H9 (cell line): ENCODE measurements at regions not wholly inside any gene's neighbourhood (a gene's known extent, or its start where the extent isn't known, plus 50 kb on each side); places are given as distances from the start of the nearest gene placed in this dataset.

Experiments
- DNase-seq: peaks from one replicate; pipeline ENCODE4 v3.0.0-alpha.2; 2017
- H2AFZ ChIP-seq: one replicate; pipeline ENCODE4 v1.6.1; 2013; ENCODE audit warnings: mild to moderate bottlenecking, low read length, control low read depth, moderate library complexity
- H2AK5ac ChIP-seq: 2 replicates; pipeline ENCODE4 v1.6.1; 2013; ENCODE audit warnings: low read length, control low read depth, mixed read lengths; ENCODE audit not compliant: insufficient read length
- H2BK120ac ChIP-seq: one replicate; pipeline ENCODE4 v1.6.1; 2013; ENCODE audit warnings: low read depth, mild to moderate bottlenecking, low read length, control low read depth, inconsistent platforms; ENCODE audit not compliant: poor library complexity, severe bottlenecking
- H2BK12ac ChIP-seq: 2 replicates; pipeline ENCODE4 v1.6.1; 2013; ENCODE audit warnings: low read length, control low read depth, mixed read lengths, low read depth; ENCODE audit not compliant: insufficient read length
- H2BK15ac ChIP-seq: 2 replicates; pipeline ENCODE4 v1.6.1; 2013; ENCODE audit warnings: low read depth, low read length, control low read depth
- H2BK20ac ChIP-seq: one replicate; pipeline ENCODE4 v1.6.1; 2013; ENCODE audit warnings: low read depth, mild to moderate bottlenecking, low read length, control low read depth, inconsistent platforms; ENCODE audit not compliant: poor library complexity, severe bottlenecking
- H2BK5ac ChIP-seq: 2 replicates; pipeline ENCODE4 v1.6.1; 2013; ENCODE audit warnings: low read length, control low read depth, mixed read lengths; ENCODE audit not compliant: insufficient read length
- H3K14ac ChIP-seq: 2 replicates; pipeline ENCODE4 v1.6.1; 2013; ENCODE audit warnings: low read length, control low read depth; ENCODE audit not compliant: insufficient read depth
- H3K18ac ChIP-seq: 2 replicates; pipeline ENCODE4 v1.6.1; 2013; ENCODE audit warnings: low read depth, mild to moderate bottlenecking, mixed read lengths, low read length, control low read depth; ENCODE audit not compliant: insufficient read length
- H3K23ac ChIP-seq: 2 replicates; pipeline ENCODE4 v1.6.1; 2013; ENCODE audit warnings: low read length, control low read depth, mixed read lengths, low read depth; ENCODE audit not compliant: insufficient read length
- H3K23me2 ChIP-seq: 2 replicates; pipeline ENCODE4 v1.6.1; 2013; ENCODE audit warnings: low read depth, mild to moderate bottlenecking, mixed read lengths, low read length, control low read depth; ENCODE audit not compliant: insufficient read length, poor library complexity, severe bottlenecking
- H3K27ac ChIP-seq: 2 replicates; pipeline ENCODE4 v1.5.1; 2013; ENCODE audit warnings: low read length, control low read depth, mixed read lengths, low read depth; ENCODE audit not compliant: insufficient read length
- H3K27me3 ChIP-seq: 2 replicates; pipeline ENCODE4 v1.6.1; 2013; ENCODE audit warnings: low read length, control low read depth, inconsistent platforms; ENCODE audit not compliant: insufficient read depth
- H3K4ac ChIP-seq: 2 replicates; pipeline ENCODE4 v1.6.1; 2013; ENCODE audit warnings: low read depth, mild to moderate bottlenecking, control low read depth, inconsistent platforms, low read length, moderate library complexity
- H3K4me1 ChIP-seq: 2 replicates; pipeline ENCODE4 v1.6.1; 2013; ENCODE audit warnings: low read length, control low read depth, inconsistent platforms; ENCODE audit not compliant: insufficient read depth
- H3K4me2 ChIP-seq: 2 replicates; pipeline ENCODE4 v1.6.1; 2013; ENCODE audit warnings: low read length, control low read depth, mixed read lengths; ENCODE audit not compliant: insufficient read length, insufficient read depth
- H3K56ac ChIP-seq: 2 replicates; pipeline ENCODE4 v1.6.1; 2013; ENCODE audit warnings: low read depth, mild to moderate bottlenecking, mixed read lengths, low read length, control low read depth; ENCODE audit not compliant: insufficient read length
- H3K79me1 ChIP-seq: 2 replicates; pipeline ENCODE4 v1.6.1; 2013; ENCODE audit warnings: low read depth, mild to moderate bottlenecking, moderate library complexity, low read length, control low read depth, inconsistent platforms; ENCODE audit not compliant: insufficient read depth, poor library complexity, severe bottlenecking
- H3K79me2 ChIP-seq: 2 replicates; pipeline ENCODE4 v1.6.1; 2013; ENCODE audit warnings: low read length, control low read depth, inconsistent platforms; ENCODE audit not compliant: insufficient read depth
- H3K9ac ChIP-seq: 2 replicates; pipeline ENCODE4 v1.6.1; 2013; ENCODE audit warnings: low read length, control low read depth, mixed read lengths; ENCODE audit not compliant: insufficient read length; ENCODE audit errors: extremely low read depth
- H3K9me3 ChIP-seq: one replicate; pipeline ENCODE4 v1.6.1; 2013; ENCODE audit warnings: low read depth, low read length, inconsistent platforms; ENCODE audit not compliant: control insufficient read depth
- H3T11ph ChIP-seq: one replicate; pipeline ENCODE4 v1.6.1; 2013; ENCODE audit warnings: mild to moderate bottlenecking, low read length, control low read depth, inconsistent platforms
- H4K20me1 ChIP-seq: one replicate; pipeline ENCODE4 v1.6.1; 2013; ENCODE audit not compliant: control insufficient read depth, insufficient read length, insufficient read depth
- H4K5ac ChIP-seq: 2 replicates; pipeline ENCODE4 v1.6.1; 2013; ENCODE audit warnings: low read depth, mild to moderate bottlenecking, mixed read lengths, low read length, control low read depth; ENCODE audit not compliant: insufficient read length
- H4K8ac ChIP-seq: replicated peaks from 2 replicates; pipeline ENCODE4 v1.6.1; 2013; ENCODE audit warnings: low read length, control low read depth, mixed read lengths, low read depth; ENCODE audit not compliant: insufficient read length
- H4K91ac ChIP-seq: 2 replicates; pipeline ENCODE4 v1.6.1; 2013; ENCODE audit warnings: low read depth, mild to moderate bottlenecking, moderate library complexity, mixed read lengths, low read length, control low read depth; ENCODE audit not compliant: insufficient read length
- H3K27ac Mint-ChIP-seq, 3 experiments: 2 replicates in 2 of 3; 3 replicates in 1 of 3; pipeline ENCODE4 v1.8.0; 2020 to 2021; ENCODE audit warnings: mixed read lengths in 3 of 3, mild to moderate bottlenecking in 1 of 3, moderate library complexity in 1 of 3
- H3K27me3 Mint-ChIP-seq: 2 replicates; pipeline ENCODE4 v1.8.0; 2021; ENCODE audit warnings: low read depth, mild to moderate bottlenecking, moderate library complexity, mixed read lengths
- H3K36me3 Mint-ChIP-seq, 3 experiments: 2 replicates in 2 of 3; 3 replicates in 1 of 3; pipeline ENCODE4 v1.8.0; 2020 to 2021; ENCODE audit warnings: low read depth in 3 of 3, mixed read lengths in 3 of 3; ENCODE audit not compliant: insufficient read depth in 1 of 3
- H3K4me1 Mint-ChIP-seq, 2 experiments: 2 replicates each; pipeline ENCODE4 v1.8.0; 2020; ENCODE audit warnings: mixed read lengths in 2 of 2
- H3K4me3 Mint-ChIP-seq, 2 experiments: 2 replicates in 1 of 2; 3 replicates in 1 of 2; pipeline ENCODE4 v1.8.0; 2020 to 2021; ENCODE audit warnings: mild to moderate bottlenecking in 2 of 2, mixed read lengths in 2 of 2, moderate library complexity in 1 of 2
- H3K9me3 Mint-ChIP-seq, 2 experiments: 2 replicates in 1 of 2; 3 replicates in 1 of 2; pipeline ENCODE4 v1.8.0; 2020; ENCODE audit warnings: mild to moderate bottlenecking in 2 of 2, mixed read lengths in 2 of 2, moderate library complexity in 1 of 2
- CTCF ChIP-seq: fragments of 200-600 bp; sonication (generic); conservative IDR thresholded peaks from 3 replicates; pipeline ENCODE4 v1.8.0; 2021; ENCODE audit warnings: antibody characterized with exemption, mild to moderate bottlenecking
- WGBS: extraction: QIAGEN DNeasy Blood & Tissue Kit; methylation state at CpG from one replicate; pipeline ENCODE4 v1.1.7; 2013; ENCODE audit warnings: missing lambda C conversion rate, low lambda C conversion rate, mixed read lengths; ENCODE audit not compliant: insufficient read length; ENCODE audit errors: extremely low coverage; 5-methylcytosine and 5-hydroxymethylcytosine counted together

- H2BK15ac ChIP-seq, result no peak overlapping the region
- H3K14ac ChIP-seq, result no peak overlapping the region
- no peak overlapping the region for H3K27ac ChIP-seq
- Mint-ChIP-seq H3K9me3 (no peaks in the 10 kb centered on the region), H3K36me3 (no peaks in the 10 kb centered on the region), H3K4me3 (no peak overlapping the region), H3K27me3 (no peaks in the 10 kb centered on the region), H3K4me1 (no peaks in the 10 kb centered on the region), H3K27ac (no peak overlapping the region)
- no peak overlapping the region for H3K56ac ChIP-seq
- H2BK12ac ChIP-seq, result no peak overlapping the region
- no peak overlapping the region for H3K4me2 ChIP-seq
- no peaks in the 10 kb centered on the region for H3K4me1 ChIP-seq
- no peak overlapping the region for H4K5ac ChIP-seq
- no peak overlapping the region for H3K9ac ChIP-seq
- no peak overlapping the region for H4K8ac ChIP-seq
- no peaks in the 10 kb centered on the region for H3K79me2 ChIP-seq
- no CpG with 5 or more reads among the region's 2 CpGs for WGBS
- no peak overlapping the region for H4K91ac ChIP-seq
- H2BK120ac ChIP-seq, result no peak overlapping the region
- TF ChIP-seq CTCF, result no peak
- no peak overlapping the region for H3K23ac ChIP-seq
- no peaks in the 10 kb centered on the region for H3K27me3 ChIP-seq
- DNase-seq, result no peak
- H2BK20ac ChIP-seq, result no peak overlapping the region
- no peak overlapping the region for H3K18ac ChIP-seq
- no peak overlapping the region for H3T11ph ChIP-seq
- H4K20me1 ChIP-seq, result no peaks in the 10 kb centered on the region
- no peak overlapping the region for H2AFZ ChIP-seq
- H3K4ac ChIP-seq, result no peak overlapping the region
- no peak overlapping the region for H2BK5ac ChIP-seq
- no peaks in the 10 kb centered on the region for H3K79me1 ChIP-seq
- H3K9me3 ChIP-seq, result no peaks in the 10 kb centered on the region
- no peaks in the 10 kb centered on the region for H3K23me2 ChIP-seq
- H2AK5ac ChIP-seq, result no peak overlapping the region
Measured at GRCh38 chr3:5767304-5767703, 579.8 kb downstream of the EDEM1 start.
